WTC11 (cell line): ENCODE measurements at regions not wholly inside any gene's neighbourhood (a gene's known extent, or its start where the extent isn't known, plus 50 kb on each side); places are given as distances from the start of the nearest gene placed in this dataset.

ENCODE experiments used
- FOXK1 ChIP-seq: sonication (generic); formaldehyde crosslinking; IDR thresholded peaks from 2 replicates; pipeline ENCODE4 v1.8.0; 2022; ENCODE audit warnings: mild to moderate bottlenecking, moderate library complexity, missing genetic modification reagents
- NFE2L1 ChIP-seq: sonication (generic); formaldehyde crosslinking; IDR thresholded peaks from 2 replicates; pipeline ENCODE4 v1.8.1; 2023; ENCODE audit warnings: missing genetic modification reagents
- NR1H2 ChIP-seq: sonication (generic); formaldehyde crosslinking; IDR thresholded peaks from 2 replicates; pipeline ENCODE4 v1.9.0; 2021; ENCODE audit warnings: mild to moderate bottlenecking, moderate library complexity, missing genetic modification reagents
- TEAD4 ChIP-seq: sonication (generic); formaldehyde crosslinking; IDR thresholded peaks from 2 replicates; pipeline ENCODE4 v1.8.0; 2022; ENCODE audit warnings: mild to moderate bottlenecking, missing genetic modification reagents
- TF ChIP-seq, protein P1 (sequence below): sonication (generic); formaldehyde crosslinking; IDR thresholded peaks from 2 replicates; pipeline ENCODE4 v1.8.0; 2023; ENCODE audit warnings: mild to moderate bottlenecking, missing genetic modification reagents
- TF ChIP-seq, protein P2 (sequence below): fragments of 200-600 bp; IDR thresholded peaks from 2 replicates; pipeline ENCODE4 v1.8.0; 2022; ENCODE audit warnings: antibody characterized with exemption
- TF ChIP-seq, protein P3 (sequence below): sonication (generic); formaldehyde crosslinking; conservative IDR thresholded peaks from 2 replicates; pipeline ENCODE4 v1.8.1; 2023; ENCODE audit warnings: mild to moderate bottlenecking, low read depth, missing genetic modification reagents, moderate library complexity
- TF ChIP-seq, protein P4 (sequence below): sonication (generic); formaldehyde crosslinking; IDR thresholded peaks from 2 replicates; pipeline ENCODE4 v1.8.1; 2022; ENCODE audit warnings: low read depth, missing genetic modification reagents, borderline replicate concordance
- TF ChIP-seq, protein P5 (sequence below): sonication (generic); formaldehyde crosslinking; IDR thresholded peaks from 2 replicates; pipeline ENCODE4 v1.8.0; 2023; ENCODE audit warnings: missing genetic modification reagents
- TF ChIP-seq, protein P6 (sequence below): sonication (generic); formaldehyde crosslinking; IDR thresholded peaks from 2 replicates; pipeline ENCODE4 v1.8.0; 2022; ENCODE audit warnings: missing genetic modification reagents
- TF ChIP-seq, protein P7 (sequence below): sonication (generic); formaldehyde crosslinking; IDR thresholded peaks from 2 replicates; pipeline ENCODE4 v1.8.0; 2022; ENCODE audit warnings: mild to moderate bottlenecking, missing genetic modification reagents

DNA sequence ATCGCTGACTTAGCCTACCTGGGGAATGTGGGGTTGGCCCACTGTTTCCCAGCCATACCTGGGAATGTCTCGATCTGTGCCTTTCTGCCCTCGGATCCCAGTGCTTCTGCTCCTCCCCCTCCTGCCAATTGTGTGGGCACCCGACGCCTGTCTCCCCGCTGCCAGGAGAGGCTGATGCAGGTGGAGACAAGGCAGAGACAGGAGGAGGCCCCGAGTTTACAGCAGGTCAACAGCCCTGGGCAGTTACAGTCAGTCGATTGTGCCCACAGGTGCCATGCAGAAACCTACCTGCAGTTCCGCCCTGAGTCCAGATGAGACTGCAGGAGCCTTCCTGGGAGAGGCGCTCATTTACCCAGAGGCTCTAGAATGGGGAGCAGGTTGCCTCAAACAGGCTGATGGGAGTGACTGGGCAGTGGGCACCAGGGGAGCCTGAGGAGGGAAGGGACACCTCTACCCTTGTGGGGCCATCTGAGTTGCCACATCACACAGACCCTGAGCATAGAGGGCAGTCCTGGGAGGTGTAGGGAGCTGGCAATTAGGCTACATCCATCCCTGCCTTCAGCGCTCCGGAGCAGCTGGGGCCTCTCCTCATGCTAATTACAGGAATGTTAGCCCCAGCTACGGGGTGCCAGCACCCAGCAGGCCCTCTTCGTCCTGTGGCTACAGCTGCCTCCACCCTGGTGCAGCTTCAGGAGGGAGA is 300.1 kb downstream of the NDUFA10 start:
- TF ChIP-seq NR1H2 (CRISPR knock-in tag) (no peak), NFE2L1 (CRISPR knock-in tag) (no peak), FOXK1 (CRISPR knock-in tag) (no peak), TEAD4 (CRISPR knock-in tag) (no peak)
- TF ChIP-seq, protein P1, sequence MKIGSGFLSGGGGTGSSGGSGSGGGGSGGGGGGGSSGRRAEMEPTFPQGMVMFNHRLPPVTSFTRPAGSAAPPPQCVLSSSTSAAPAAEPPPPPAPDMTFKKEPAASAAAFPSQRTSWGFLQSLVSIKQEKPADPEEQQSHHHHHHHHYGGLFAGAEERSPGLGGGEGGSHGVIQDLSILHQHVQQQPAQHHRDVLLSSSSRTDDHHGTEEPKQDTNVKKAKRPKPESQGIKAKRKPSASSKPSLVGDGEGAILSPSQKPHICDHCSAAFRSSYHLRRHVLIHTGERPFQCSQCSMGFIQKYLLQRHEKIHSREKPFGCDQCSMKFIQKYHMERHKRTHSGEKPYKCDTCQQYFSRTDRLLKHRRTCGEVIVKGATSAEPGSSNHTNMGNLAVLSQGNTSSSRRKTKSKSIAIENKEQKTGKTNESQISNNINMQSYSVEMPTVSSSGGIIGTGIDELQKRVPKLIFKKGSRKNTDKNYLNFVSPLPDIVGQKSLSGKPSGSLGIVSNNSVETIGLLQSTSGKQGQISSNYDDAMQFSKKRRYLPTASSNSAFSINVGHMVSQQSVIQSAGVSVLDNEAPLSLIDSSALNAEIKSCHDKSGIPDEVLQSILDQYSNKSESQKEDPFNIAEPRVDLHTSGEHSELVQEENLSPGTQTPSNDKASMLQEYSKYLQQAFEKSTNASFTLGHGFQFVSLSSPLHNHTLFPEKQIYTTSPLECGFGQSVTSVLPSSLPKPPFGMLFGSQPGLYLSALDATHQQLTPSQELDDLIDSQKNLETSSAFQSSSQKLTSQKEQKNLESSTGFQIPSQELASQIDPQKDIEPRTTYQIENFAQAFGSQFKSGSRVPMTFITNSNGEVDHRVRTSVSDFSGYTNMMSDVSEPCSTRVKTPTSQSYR (CRISPR knock-in tag): no peak
- TF ChIP-seq, protein P2, sequence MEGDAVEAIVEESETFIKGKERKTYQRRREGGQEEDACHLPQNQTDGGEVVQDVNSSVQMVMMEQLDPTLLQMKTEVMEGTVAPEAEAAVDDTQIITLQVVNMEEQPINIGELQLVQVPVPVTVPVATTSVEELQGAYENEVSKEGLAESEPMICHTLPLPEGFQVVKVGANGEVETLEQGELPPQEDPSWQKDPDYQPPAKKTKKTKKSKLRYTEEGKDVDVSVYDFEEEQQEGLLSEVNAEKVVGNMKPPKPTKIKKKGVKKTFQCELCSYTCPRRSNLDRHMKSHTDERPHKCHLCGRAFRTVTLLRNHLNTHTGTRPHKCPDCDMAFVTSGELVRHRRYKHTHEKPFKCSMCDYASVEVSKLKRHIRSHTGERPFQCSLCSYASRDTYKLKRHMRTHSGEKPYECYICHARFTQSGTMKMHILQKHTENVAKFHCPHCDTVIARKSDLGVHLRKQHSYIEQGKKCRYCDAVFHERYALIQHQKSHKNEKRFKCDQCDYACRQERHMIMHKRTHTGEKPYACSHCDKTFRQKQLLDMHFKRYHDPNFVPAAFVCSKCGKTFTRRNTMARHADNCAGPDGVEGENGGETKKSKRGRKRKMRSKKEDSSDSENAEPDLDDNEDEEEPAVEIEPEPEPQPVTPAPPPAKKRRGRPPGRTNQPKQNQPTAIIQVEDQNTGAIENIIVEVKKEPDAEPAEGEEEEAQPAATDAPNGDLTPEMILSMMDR: no peak
- TF ChIP-seq, protein P3, sequence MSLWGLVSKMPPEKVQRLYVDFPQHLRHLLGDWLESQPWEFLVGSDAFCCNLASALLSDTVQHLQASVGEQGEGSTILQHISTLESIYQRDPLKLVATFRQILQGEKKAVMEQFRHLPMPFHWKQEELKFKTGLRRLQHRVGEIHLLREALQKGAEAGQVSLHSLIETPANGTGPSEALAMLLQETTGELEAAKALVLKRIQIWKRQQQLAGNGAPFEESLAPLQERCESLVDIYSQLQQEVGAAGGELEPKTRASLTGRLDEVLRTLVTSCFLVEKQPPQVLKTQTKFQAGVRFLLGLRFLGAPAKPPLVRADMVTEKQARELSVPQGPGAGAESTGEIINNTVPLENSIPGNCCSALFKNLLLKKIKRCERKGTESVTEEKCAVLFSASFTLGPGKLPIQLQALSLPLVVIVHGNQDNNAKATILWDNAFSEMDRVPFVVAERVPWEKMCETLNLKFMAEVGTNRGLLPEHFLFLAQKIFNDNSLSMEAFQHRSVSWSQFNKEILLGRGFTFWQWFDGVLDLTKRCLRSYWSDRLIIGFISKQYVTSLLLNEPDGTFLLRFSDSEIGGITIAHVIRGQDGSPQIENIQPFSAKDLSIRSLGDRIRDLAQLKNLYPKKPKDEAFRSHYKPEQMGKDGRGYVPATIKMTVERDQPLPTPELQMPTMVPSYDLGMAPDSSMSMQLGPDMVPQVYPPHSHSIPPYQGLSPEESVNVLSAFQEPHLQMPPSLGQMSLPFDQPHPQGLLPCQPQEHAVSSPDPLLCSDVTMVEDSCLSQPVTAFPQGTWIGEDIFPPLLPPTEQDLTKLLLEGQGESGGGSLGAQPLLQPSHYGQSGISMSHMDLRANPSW (CRISPR knock-in tag): no peak
- TF ChIP-seq, protein P4, sequence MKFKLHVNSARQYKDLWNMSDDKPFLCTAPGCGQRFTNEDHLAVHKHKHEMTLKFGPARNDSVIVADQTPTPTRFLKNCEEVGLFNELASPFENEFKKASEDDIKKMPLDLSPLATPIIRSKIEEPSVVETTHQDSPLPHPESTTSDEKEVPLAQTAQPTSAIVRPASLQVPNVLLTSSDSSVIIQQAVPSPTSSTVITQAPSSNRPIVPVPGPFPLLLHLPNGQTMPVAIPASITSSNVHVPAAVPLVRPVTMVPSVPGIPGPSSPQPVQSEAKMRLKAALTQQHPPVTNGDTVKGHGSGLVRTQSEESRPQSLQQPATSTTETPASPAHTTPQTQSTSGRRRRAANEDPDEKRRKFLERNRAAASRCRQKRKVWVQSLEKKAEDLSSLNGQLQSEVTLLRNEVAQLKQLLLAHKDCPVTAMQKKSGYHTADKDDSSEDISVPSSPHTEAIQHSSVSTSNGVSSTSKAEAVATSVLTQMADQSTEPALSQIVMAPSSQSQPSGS (CRISPR knock-in tag): no peak
- TF ChIP-seq, protein P5, sequence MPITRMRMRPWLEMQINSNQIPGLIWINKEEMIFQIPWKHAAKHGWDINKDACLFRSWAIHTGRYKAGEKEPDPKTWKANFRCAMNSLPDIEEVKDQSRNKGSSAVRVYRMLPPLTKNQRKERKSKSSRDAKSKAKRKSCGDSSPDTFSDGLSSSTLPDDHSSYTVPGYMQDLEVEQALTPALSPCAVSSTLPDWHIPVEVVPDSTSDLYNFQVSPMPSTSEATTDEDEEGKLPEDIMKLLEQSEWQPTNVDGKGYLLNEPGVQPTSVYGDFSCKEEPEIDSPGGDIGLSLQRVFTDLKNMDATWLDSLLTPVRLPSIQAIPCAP: no peak
- TF ChIP-seq, protein P6, sequence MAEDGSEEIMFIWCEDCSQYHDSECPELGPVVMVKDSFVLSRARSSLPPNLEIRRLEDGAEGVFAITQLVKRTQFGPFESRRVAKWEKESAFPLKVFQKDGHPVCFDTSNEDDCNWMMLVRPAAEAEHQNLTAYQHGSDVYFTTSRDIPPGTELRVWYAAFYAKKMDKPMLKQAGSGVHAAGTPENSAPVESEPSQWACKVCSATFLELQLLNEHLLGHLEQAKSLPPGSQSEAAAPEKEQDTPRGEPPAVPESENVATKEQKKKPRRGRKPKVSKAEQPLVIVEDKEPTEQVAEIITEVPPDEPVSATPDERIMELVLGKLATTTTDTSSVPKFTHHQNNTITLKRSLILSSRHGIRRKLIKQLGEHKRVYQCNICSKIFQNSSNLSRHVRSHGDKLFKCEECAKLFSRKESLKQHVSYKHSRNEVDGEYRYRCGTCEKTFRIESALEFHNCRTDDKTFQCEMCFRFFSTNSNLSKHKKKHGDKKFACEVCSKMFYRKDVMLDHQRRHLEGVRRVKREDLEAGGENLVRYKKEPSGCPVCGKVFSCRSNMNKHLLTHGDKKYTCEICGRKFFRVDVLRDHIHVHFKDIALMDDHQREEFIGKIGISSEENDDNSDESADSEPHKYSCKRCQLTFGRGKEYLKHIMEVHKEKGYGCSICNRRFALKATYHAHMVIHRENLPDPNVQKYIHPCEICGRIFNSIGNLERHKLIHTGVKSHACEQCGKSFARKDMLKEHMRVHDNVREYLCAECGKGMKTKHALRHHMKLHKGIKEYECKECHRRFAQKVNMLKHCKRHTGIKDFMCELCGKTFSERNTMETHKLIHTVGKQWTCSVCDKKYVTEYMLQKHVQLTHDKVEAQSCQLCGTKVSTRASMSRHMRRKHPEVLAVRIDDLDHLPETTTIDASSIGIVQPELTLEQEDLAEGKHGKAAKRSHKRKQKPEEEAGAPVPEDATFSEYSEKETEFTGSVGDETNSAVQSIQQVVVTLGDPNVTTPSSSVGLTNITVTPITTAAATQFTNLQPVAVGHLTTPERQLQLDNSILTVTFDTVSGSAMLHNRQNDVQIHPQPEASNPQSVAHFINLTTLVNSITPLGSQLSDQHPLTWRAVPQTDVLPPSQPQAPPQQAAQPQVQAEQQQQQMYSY (CRISPR knock-in tag): no peak
- TF ChIP-seq, protein P7, sequence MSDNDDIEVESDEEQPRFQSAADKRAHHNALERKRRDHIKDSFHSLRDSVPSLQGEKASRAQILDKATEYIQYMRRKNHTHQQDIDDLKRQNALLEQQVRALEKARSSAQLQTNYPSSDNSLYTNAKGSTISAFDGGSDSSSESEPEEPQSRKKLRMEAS (CRISPR knock-in tag): no peak
